ENCODE measurements at regions not wholly inside any gene's neighbourhood (a gene's known extent, or its start where the extent isn't known, plus 50 kb on each side); places are given as distances from the start of the nearest gene placed in this dataset.
"Not testable (repeated sequence)": the region's sequence is repeated elsewhere in the genome, so short reads cannot be mapped to it uniquely, and the experiment has no call there.

DNA sequence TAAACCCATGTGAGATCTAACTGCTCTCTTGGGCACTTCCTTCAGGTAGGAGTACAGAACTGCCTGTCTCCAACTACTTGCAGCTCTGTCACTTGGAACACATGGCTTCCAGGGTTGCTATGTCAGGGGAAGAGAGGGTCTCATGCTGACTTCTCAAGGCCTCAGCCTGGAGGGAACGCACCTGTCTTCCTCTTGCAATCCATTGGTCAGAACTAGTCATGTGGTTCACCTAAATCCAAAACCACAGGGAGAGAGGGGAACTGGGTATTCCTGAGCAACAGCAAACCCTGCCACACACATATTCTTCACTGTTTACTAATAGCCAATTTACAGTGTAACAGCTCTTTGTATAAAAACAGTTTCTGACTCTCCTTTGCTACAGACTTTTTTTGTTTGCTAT lies 206.1 kb downstream of the KCNJ2 start:
- DNase-seq: no peak

DNA sequence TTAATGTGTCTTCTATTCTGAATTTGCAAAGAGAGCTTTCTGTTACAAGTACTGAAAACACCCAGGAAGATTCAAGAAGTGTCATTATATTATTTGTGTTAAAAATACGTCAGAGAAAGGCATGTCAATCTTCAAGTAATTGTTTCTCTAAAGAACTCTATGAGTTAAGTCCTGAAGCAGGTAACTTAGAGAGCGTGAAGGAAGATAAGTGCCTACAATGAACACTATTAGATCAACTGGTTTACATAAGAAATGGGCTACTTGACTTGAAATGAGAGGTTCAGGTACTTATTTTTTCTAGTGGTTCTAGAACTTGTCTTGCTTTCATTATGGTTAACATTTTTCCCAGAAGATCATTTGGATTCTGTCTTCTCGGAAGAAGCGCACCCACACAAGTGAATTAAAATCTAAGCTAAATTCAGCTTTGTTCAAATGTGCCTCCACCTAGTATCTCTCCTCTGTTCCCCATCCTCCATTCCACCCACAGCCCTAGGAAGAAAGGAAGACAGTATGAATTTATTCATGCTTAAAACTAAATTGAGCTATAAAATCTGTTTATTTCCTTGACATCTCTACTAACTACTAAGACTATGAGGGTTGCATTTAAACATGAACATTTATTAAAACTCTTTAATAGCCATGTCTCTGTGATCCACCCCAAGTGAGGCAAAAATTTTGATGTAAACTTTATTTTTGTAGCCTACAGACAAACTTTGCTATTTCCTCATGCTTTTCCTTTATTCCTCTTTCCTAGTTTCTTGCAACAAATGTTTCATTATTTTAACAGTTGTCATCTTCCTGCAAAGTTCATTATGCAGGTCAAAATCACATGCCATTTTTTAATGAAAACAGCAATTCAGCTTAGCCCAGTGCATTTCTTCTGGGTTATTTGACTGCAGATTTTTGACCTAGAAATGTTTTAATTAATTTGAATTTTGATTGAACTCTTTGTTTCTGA lies 206.8 kb downstream of the KCNJ2 start:
- peak in 2 of 4 experiments; percentile 29 to 48 for DNase-seq

DNA sequence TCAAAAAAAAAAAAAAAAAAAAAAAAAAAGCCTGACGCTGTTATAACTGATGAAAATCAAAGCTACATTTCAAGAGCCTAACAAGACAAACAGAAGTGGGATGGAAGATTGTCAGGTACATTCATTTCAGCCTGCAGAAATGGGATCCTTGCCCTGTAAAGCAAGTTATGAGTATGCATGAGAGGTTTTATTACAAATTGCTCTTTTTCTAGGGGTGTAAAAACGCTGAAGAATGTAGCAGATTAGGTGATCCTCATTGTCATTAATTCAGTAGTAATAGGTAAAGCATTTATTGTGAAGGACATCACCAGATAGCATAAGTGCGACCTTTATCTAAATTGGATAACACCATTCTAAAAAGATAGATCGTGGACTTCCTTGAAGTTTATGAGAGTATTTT lies 208.3 kb downstream of the KCNJ2 start:
- DNase-seq: no peak

DNA sequence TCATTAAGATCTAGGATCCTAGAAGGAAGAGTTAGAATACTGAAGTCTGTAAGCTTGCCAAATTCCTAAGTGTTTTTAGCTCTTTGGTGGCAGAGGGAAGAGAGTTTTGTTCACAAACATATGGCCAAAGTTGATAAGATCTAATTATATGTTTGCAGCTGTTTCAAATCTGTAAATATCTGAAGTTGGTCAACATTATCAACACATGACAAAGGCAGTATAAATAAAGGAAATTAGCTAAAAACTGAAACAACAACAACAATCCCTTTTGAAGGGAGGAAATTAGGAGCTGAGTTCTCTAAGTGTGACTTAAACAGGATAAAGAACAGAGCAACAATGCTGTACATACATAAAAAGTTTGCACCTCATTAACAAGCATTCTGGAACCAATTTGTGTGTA lies 208.7 kb downstream of the KCNJ2 start:
- DNase-seq: no peak

DNA sequence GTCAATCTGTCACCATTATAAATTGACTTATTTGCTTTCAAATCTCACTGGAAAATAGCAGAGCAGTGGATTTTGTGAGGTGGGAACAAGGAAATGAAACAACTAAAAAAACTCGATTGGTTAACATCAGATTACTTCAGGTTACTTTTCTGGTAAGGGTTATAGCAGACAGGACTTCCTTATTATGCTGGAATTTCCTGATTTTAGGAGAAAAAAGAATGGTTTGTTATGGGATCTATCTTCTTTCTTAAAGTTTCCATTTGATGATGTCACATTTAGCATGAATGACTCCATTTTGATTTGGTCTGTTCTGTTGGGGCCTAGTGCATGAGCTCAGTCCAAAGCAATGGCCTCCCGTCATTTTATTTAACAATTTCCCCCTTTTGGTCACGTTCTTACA lies 210.6 kb downstream of the KCNJ2 start:
- peak in 2 of 4 experiments; percentile 28 to 30 for DNase-seq

DNA sequence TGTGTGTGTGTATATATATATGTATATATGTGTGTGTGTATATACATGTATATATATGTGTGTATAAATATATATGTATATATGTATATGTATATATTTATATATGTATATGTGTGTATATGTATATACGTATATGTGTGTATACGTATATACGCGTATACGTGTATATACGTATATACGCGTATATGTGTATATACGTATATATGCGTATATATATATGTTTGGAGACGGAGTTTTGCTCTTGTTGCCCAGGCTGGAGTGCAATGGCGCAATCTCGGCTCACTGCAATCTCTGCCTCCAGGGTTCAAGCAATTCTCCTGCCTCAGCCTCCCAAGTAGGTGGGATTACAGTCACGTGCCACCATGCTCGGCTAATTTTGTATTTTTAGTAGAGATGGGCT lies 212.6 kb downstream of the KCNJ2 start:
- DNase-seq: not testable (repeated sequence)

DNA sequence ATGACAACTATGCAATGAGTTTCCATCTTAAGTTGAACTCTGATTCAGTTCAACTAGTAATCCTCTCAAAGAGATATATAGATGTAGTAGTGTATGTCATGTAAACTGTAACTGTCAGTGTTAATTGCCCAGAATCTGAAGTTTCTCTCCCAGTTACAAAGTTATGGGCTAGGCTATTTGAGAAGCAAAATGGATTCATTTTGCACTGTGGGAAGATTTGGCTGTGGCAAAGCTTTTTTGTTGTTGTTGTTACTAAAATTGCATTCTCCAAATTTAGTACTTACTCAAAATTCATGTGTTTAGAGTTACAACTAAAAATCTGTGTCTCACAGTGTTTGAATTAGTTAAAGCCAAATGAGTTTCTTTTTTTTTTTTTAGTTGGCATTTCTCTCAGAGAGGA lies 219.0 kb downstream of the KCNJ2 start:
- DNase-seq: no peak

DNA sequence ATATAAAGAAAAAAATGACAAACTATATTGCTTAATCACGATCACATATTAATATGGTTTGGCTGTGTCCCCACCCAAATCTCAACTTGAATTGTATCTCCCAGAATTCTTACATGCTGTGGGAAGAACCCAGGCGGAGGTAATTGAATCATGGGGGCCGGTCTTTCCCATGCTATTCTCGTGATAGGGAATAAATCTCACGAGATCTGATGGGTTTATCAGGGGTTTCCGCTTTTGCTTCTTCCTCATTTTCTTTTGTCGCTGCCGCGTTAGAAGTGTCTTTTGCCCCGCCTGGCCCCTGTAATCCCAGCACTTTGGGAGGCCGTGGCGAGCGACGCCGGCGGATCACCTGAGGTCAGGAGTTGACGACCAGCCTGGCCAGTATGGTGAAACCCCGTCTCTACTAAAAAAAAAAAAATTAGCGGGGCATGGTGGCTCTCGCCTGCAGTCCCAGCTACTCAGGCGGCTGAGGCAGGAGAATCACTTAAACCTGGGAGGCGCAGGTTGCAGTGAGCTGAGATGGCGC lies 220.0 kb downstream of the KCNJ2 start:
- DNase-seq: not testable (repeated sequence)

DNA sequence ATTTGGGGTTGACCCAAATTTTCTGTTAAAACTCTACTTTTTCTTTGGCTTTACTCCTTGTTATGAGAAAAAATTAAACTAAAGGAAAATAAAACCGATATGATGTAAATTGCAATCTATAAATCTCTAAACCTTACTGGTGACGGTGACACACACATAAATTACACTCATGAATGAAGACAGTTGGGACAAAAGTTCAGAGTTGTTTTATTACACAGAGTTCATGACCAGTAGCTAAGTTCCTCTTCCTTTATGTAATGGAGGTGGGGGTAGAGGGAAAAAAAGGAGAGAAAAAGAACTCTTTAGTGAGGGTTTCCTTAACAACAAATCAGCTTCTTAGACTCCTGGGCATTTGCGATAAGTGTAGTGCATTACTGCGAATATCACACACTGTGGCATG lies 220.7 kb downstream of the KCNJ2 start:
- DNase-seq: peak in 2 of 4 experiments; percentile 10 to 24

DNA sequence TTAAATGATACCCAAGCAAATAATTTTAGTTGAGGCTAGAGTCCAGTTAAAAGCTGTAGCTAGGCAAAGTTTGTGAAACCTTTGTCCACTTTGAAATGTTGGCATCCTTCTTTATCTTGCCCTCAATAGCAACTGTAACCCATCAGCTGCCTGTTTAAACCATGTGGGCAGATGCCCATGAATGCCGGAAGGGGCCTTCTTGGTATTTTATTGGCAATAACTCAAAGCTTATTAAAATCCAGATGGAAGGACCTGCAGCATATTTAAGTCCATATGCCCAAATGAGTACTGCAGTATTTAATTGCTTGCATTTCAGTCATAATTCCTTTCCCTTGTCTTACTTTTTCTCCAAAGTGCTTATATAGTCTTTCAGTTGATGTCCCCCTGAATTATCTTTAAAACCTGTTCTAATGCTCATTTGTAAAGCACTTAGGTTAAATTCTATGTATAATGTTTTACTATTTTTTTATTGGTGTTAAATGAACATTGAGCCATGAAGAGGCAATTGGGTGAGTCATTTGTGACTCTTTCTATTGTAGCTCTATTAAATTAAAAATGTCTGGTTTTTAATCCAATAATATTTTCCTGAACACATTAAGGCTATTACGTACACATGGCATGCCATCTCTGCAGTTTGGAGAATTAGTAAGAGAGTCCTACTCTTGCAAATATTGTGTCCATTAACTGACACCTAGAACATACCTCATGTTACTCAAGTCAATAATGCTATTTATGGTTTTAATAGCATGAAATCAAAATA lies 225.3 kb downstream of the KCNJ2 start:
- no peak for DNase-seq

DNA sequence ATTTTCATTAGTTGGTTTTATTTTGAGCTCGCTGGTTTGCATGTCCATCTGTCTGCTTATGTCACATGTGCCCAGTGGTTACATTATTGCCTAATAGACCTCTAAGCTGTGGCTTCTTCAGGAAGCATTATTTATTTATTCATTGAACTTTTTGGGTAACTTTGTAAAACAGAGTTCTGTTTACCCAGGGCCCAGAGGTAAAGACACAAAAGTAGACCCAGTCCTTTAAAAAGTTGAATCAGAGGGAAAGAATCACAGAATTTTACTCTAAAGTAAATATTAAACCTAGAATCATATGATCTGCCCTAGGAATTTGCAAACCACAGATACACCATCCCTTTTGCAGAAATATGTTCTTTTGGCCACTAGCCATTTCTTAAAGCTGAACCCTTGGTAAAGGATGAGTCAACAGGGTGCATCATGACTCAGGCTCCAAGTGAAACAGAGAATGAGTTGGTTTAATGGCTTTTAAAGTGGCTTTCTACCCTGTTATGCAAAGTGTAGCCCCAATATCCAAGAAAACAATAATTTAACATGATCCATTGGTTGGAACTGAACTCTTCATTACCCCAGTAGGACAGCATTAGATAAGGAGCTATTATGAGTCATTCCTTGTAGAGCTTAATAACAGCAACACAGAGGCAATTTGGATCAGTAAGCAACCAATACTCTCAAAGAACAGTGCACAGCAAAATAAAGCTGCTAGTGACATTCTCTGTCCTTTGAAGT lies 236.3 kb downstream of the KCNJ2 start:
- DNase-seq: peak; percentile 62 to 91 (median 77)

DNA sequence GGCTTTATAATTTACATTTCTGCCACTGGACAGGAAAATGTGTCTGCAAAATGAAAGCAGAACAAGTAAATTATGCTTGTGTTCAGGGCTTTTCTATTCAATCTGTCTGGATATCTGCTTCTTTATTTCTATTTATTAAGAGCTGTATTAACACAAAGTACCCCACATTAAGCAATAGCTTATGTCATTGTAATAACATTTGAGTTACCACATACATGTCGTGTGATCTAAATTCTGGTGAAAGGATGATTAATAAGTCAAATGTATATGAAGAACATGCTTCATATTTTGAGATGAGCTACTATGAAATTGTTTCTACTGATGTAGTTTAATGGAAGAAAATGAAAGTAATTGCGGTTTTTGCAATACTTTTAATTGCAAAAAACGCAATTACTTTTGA lies 238.2 kb downstream of the KCNJ2 start:
- peak in 3 of 4 experiments; percentile 26 to 70 (median 66) for DNase-seq

DNA sequence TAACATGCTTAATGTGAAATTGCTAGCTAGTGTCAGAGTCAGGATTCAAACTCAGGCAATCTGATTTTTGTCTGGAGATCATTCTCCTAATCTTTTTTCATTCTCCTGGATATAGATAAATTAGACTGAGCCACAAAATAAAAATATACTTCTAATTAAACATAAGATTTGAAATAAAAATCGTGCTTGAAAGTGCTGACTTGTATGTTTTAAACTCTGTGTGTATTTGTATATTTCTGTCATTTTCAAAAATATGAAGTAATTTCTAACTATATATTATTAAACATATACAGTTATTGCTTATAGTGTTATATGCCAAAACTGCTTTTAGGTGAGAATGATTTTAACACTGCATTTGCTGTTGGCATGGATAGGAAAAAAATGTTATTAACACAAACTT lies 239.4 kb downstream of the KCNJ2 start:
- no peak for DNase-seq

DNA sequence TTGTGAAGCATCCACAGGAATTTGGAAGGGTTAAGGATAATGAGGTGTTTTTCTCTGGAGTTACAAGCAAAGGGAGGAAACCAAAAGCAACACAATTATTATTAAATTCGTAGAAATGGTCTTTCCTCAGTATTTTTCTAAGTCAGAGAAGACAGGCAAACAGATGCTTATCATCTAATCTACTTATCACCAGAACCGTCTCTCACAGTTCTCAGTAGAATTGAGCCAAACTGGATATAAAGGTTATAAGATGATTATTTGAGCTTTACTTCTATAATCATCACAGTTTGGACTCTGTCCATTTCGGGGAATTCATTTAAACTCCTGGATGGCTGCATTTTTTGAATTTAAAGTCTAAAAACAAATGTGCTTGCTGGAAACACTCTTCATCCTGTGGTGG lies 245.0 kb downstream of the KCNJ2 start:
- DNase-seq: no peak

DNA sequence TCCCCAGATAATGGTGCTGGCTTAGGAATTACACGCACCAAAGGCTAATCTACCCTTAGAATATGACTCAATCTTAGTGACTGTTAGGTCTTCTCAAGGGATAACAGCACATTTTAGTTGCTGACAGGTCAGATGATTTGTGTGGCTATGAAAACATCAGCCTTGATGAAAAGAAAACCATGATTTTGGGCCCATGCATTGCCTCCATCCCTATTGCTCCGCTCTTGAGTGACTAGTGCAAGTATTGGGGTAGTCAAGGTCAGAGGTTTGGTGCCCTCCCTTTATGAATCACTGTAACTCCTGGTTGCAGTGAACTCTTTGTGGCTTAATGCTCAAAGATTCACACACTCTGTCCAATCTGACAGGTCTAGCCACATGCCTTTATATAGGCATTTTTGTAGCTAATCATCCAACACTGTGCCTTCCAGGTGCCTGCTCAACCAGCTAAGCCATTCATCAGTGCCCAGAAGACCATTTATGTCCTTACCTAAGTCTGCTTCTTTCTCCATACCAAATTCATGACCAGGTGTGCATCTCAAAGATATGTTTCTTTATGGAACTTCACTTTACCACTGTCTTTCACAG lies 251.6 kb downstream of the KCNJ2 start:
- no peak for DNase-seq

DNA sequence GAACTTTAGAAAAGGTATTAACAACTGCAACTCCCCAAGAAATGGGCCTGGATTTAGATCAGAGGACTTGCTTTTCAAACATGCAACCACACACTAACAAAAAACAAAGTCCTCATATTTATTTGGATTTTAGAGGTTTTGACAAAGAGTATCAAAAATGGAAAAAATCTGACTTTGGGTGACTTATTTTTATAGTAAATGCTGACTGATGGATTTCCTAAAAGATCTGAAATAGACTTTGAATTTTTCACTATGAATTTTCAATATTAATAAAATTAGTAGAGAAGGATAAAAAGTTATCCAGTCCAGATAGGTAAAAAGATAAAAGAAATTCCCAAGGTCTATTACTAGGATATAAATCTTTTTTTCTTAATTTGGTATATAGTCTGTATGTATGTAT lies 253.5 kb downstream of the KCNJ2 start:
- DNase-seq: no peak

DNA sequence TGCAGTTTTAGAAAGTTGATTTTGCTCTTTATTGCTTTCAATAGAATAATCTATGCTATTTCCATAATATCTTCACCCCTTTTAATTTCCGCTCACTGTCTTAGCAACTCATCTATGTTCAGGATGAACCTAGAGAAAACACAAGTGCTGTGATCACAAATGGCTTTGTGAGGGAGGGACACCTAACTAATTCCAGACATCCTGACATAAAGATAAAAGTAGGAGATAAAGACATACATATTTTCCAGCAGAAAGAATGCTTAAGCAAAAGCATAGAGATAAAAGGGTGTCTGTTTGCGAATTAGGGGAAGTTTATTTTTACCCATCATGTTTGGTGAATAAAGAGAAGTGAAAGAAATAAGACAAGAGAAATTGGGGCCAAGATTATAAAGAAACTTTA lies 254.2 kb downstream of the KCNJ2 start:
- peak in 2 of 4 experiments; percentile 39 to 46 for DNase-seq

DNA sequence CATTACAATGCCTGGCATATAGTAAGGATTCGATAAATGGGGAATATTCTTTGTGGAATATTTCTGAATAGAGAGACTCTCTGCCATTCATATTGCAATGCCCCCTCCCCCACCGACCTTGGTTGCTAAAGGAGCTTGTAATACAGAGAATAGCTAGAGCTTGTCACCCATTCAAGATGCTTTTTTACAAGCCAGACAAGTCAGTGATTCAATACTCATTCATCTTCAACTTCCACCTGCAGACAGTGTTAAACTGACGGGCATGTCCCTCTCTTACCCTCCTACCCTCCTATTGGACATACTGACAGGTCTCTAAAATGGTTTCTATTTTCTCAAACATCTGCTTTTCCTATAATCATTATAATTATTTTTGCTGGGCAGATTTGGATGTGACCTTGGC lies 257.4 kb downstream of the KCNJ2 start:
- DNase-seq: no peak

DNA sequence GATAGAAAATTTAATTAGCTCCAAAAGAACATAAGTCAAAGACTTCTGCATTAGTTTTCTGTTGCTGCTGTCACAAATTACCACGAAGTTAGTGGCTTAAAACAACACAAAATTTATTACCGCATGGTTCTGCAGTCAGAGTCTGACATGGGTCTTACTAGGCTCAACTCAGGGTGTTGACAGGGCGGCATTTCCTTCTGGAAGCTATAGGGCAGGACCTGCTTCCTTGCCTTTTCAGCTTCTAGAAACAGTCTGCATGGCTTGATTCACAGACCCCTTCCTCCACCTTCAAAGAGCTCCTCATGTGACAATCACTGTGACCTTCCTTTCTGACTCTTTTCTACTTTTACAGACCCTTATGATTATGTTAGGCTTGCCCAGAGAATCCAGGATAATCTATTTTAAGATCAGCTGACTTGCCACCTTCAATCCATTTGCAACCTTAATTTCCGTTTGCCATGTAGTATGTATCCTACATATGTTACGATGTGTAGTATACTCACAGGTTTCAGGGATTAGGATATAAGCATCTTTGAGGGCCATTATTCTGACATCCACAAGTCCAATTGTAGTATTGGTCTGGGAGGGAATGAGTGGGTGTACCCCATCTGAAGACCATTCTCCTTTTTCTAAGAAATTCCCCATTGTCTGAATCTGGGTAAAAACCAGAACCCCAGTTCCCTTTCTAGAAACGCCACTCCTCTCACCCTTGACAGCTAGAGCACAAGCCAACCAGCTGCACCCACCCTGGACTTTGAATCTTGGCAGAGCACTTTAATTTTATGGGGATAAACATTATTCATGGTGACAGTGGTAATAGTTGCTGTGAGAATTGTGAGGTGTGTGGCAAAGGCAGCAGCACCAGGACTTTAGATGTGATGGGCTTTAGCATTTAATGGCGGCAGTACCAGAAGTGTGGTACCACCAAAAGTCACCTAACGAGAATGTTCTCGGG lies 265.5 kb downstream of the KCNJ2 start:
- no peak for DNase-seq

DNA sequence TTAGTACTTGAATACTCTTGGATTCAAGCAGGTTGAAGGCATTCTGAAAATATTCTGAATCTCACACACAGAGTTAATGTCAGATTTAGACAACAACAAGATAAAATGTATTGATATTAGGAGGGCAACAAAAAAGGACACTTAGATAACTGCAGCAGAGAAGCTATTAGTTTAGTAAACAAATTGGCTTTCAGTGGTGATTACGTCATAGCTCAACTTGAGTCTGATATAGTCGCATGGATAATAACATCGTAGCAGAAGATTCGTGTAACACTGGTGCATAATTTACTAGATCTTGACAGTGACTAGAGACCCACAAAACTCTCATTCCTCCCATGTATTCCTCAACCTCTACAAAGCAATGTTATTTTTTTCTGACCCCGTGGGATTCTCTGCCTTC lies 268.3 kb downstream of the KCNJ2 start:
- no peak for DNase-seq

DNA sequence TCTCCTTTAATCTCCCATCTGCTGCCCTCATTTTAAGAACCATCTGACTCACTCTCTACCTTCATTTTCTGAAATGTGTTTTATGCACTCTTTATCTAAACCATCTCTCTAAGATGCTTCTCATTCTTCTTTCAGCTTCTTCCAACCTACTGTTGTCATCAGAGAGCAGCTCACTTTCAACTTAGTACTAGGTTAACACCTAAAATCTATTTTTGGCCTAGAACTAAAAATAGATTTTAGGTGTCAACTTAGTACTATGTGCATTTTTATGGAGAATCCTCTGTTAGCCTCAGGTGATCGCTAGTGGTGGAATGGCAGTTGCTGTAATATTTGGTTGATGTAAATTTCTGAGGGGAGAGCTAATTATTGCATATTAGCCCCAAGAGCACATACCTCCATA lies 277.1 kb downstream of the KCNJ2 start:
- DNase-seq: no peak
